ENCODE measurements at regions not wholly inside any gene's neighbourhood (a gene's known extent, or its start where the extent isn't known, plus 50 kb on each side); places are given as distances from the start of the nearest gene placed in this dataset.

GRCh38 chrY:15162211-15162610 lies 637.9 kb downstream of the NLGN4Y start:
- no peak for DNase-seq (ENCODE audit: low spot score)

- no peak for DNase-seq (ENCODE audit: low spot score)
These were observed 655.6 kb downstream of the NLGN4Y start for GRCh38 chrY:15179890-15180289.

- peak; percentile 1 for DNase-seq (ENCODE audit: low spot score)
These were observed 704.7 kb downstream of the NLGN4Y start for GRCh38 chrY:15229056-15229455.

GRCh38 chrY:15239596-15240132 lies 715.3 kb downstream of the NLGN4Y start:
- no peak for DNase-seq (ENCODE audit: low spot score)

GRCh38 chrY:15259286-15259685 lies 735.0 kb downstream of the NLGN4Y start:
- DNase-seq (ENCODE audit: low spot score), result no peak

- DNase-seq (ENCODE audit: low spot score), result no peak
These were observed 762.2 kb downstream of the NLGN4Y start for GRCh38 chrY:15286572-15286971.

GRCh38 chrY:15289821-15290220 lies 765.5 kb downstream of the NLGN4Y start:
- DNase-seq (ENCODE audit: low spot score), result no peak

- DNase-seq (ENCODE audit: low spot score), result no peak
These were observed 768.6 kb downstream of the NLGN4Y start for GRCh38 chrY:15292881-15293280.

GRCh38 chrY:15301879-15302278 lies 777.5 kb downstream of the NLGN4Y start:
- no peak for DNase-seq (ENCODE audit: low spot score)

- DNase-seq (ENCODE audit: low spot score), result no peak
These were observed 787.8 kb downstream of the NLGN4Y start for GRCh38 chrY:15312166-15312565.

- no peak for DNase-seq (ENCODE audit: low spot score)
These were observed 799.9 kb downstream of the NLGN4Y start for GRCh38 chrY:15324189-15324588.

GRCh38 chrY:15325201-15325600 lies 800.9 kb downstream of the NLGN4Y start:
- DNase-seq (ENCODE audit: low spot score), result no peak

GRCh38 chrY:15326673-15327072 lies 802.3 kb downstream of the NLGN4Y start:
- DNase-seq (ENCODE audit: low spot score), result no peak

GRCh38 chrY:15328848-15329247 lies 804.5 kb downstream of the NLGN4Y start:
- peak; percentile 23 for DNase-seq (ENCODE audit: low spot score)

- no peak for DNase-seq (ENCODE audit: low spot score)
These were observed 819.2 kb downstream of the NLGN4Y start for GRCh38 chrY:15343522-15343921.

GRCh38 chrY:15345471-15346155 lies 821.3 kb downstream of the NLGN4Y start:
- DNase-seq (ENCODE audit: low spot score), result no peak

GRCh38 chrY:15349351-15349750 lies 825.0 kb downstream of the NLGN4Y start:
- DNase-seq (ENCODE audit: low spot score), result no peak

GRCh38 chrY:15355321-15355720 lies 831.0 kb downstream of the NLGN4Y start:
- no peak for DNase-seq (ENCODE audit: low spot score)

- peak; percentile 2 for DNase-seq (ENCODE audit: low spot score)
These were observed 836.1 kb downstream of the NLGN4Y start for GRCh38 chrY:15360471-15360870.

GRCh38 chrY:15364996-15365395 lies 840.7 kb downstream of the NLGN4Y start:
- no peak for DNase-seq (ENCODE audit: low spot score)

- no peak for DNase-seq (ENCODE audit: low spot score)
These were observed 844.5 kb downstream of the NLGN4Y start for GRCh38 chrY:15368786-15369185.

GRCh38 chrY:15385178-15385577 lies 860.8 kb downstream of the NLGN4Y start:
- DNase-seq (ENCODE audit: low spot score), result no peak

GRCh38 chrY:15397556-15398280 lies 873.4 kb downstream of the NLGN4Y start:
- DNase-seq (ENCODE audit: low spot score), result no peak

Data from cerebellar cortex (tissue), 1 donor.